OCI-M2 (cell line): ENCODE measurements at regions not wholly inside any gene's neighbourhood (a gene's known extent, or its start where the extent isn't known, plus 50 kb on each side); places are given as distances from the start of the nearest gene placed in this dataset.
"Not testable (repeated sequence)": the region's sequence is repeated elsewhere in the genome, so short reads cannot be mapped to it uniquely, and the experiment has no call there.

ENCODE experiments used
- DNase-seq: peaks from one replicate; lab custom pipeline; 2025; ENCODE audit not compliant: unreplicated experiment; lab: John Stamatoyannopoulos, UW

DNA sequence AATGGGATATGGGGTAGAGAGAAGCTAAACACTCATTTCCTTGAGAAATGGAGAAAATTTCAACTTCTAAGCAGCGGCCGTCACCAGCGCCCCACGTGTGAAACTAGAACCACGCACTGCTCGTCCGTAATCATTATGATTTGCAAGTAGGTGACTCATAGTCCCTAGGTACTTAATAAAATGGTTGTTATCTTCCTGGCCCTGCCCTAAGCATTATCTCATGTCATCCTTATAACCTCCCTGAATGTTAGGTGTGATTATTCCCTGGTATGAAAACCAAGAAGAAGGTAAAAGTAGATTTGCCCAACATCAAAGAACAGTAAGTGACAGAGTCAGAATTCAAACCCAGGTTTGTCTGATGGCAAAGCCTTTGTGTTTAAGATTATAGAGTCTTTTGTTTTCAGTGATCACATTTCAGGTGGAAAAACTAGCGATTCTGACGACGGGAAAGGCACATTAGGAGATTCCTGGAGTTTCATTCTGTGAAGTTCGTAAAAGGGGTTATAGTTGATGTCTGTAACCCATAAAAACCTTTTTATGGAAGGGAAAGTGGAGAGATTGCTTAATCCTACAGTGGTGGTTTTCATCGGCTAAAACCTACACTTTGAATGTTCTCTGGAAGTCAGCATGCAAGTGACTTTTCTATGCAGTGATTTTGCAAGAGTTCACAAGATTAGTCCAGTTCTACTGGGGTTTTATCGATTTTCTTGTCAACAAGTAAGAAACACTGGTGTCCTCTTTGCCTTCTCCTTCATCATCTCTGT, 202.9 kb upstream of the WWC1 start:
- no peak for DNase-seq

GRCh38 chr5:168089201-168089887, 202.1 kb upstream of the WWC1 start:
- DNase-seq = no peak

- no peak for DNase-seq
Measured at GRCh38 chr5:168092209-168093185, 198.9 kb upstream of the WWC1 start.

GRCh38 chr5:168093200-168093910, 198.1 kb upstream of the WWC1 start:
- no peak for DNase-seq

GRCh38 chr5:168096525-168096924, 194.9 kb upstream of the WWC1 start:
- no peak for DNase-seq

- no peak for DNase-seq
Measured at GRCh38 chr5:168097876-168098653, 193.4 kb upstream of the WWC1 start.

GRCh38 chr5:168101352-168101751, 190.1 kb upstream of the WWC1 start:
- DNase-seq = no peak

DNA sequence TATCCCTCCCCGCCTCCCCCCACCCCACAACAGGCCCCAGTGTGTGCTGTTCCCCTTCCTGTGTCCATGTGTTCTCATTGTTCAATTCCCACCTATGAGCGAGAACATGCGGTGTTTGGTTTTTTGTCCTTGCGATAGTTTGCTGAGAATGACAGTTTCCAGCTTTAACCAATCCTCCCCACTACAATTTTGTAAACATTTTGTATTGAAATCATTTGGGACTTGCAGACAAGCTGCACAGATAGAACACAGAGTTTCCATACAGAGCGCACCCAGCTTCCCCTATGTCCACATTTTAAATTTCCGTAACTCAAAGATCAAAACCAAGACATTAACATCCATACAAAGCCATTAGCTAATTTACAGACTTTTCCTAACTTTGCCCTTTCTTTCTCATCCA, 188.4 kb upstream of the WWC1 start:
- not testable (repeated sequence) for DNase-seq

DNA sequence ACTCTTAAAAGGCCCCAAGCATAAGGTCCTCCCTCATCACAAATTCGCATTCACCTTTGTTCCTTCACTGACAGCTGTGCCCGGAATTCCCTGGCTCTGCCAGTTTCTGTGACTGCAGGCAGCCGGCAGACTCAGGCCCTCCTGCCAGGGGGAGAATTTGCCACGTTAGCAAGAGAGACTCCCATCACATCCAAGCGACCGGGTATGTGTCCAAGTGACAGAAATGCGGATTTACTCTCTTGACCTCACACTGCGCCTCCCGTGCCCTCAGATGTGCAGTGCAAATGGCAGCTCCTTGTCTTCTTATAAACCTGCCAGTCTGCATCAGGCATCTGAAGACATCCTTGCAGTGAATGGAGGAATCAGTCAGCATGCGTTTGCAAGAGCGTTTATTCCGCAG, 187.1 kb upstream of the WWC1 start:
- no peak for DNase-seq

DNA sequence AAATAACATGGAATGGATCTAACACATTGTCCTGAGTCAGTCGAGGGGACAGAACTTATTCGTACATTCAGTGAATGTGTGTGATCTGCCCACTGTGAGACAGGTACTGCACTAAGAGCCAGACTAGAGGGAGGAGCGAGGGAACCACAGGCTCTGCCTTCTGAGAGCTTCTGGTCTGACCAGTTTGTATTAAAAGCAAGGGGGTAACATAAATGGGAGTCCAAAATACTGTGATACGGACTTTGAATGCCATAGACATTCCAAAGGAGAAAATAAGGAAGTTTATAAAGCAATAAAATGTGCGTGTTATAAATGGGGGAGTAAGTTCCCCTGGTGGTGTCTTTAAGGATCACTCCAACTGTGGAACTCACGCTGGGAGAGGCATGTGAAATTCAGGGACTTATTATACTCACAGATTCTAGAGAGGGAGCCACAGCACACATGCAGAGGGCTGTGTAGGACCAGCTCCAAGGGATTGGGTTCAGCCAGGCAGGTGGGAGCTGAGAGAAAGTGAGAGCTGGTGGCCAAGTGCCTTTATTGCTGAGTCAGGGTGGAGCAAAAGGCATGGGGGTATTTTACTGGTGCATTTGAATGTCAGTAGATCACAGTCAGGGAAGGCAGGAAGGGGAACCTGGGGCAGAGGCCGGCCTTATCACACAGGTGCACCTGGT, 186.5 kb upstream of the WWC1 start:
- DNase-seq = no peak

GRCh38 chr5:168106008-168106761, 185.3 kb upstream of the WWC1 start:
- no peak for DNase-seq

GRCh38 chr5:168109441-168109840, 182.0 kb upstream of the WWC1 start:
- no peak for DNase-seq

- DNase-seq = no peak
Measured at GRCh38 chr5:168110384-168110783, 181.1 kb upstream of the WWC1 start.

- no peak for DNase-seq
Measured at GRCh38 chr5:168110870-168111832, 180.3 kb upstream of the WWC1 start.

DNA sequence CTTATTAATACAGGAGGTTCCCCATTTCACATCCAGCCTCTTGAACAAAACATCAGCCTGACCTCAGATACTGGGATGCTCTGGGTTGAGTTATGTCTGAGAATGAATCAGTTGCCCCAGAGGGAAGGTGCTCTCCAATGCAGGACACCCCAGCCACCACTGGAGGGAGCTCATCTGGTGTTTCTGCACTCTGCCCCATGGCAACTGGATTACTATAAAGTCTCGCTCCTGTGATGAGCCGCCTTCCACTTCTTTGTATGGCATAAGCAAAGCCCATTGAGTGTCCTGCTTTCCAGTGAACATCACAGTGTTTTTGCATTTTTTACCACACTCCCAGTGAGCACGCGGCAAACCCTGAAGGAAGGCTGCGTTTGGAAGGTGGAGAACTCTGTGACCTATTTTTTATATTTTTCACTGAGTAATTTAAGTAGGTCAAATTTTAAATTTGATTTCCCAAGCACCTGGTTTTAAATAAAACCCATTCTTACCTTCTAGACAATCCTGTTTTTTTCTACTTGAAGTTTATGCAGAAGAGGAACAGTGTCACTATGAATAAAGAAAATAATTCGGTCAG, 176.9 kb upstream of the WWC1 start:
- DNase-seq = no peak

DNA sequence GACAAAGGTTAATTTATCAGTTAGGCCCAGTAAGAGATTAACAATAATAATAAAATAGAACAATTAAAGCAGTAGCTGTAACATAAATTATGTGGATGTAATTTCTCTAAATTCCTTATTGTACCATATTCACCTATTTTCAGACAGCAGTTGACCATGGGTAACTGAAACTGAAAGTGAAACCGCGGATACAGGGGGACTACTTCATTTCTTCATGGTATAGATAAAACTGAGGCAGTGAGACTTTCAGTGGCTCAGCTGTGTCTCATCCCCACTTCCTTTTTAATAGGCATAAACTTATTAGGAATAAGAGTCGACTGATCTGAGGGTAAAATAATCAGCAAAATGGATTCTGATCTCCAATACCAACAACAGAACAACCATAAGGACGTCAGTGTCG, 174.0 kb upstream of the WWC1 start:
- DNase-seq = no peak

DNA sequence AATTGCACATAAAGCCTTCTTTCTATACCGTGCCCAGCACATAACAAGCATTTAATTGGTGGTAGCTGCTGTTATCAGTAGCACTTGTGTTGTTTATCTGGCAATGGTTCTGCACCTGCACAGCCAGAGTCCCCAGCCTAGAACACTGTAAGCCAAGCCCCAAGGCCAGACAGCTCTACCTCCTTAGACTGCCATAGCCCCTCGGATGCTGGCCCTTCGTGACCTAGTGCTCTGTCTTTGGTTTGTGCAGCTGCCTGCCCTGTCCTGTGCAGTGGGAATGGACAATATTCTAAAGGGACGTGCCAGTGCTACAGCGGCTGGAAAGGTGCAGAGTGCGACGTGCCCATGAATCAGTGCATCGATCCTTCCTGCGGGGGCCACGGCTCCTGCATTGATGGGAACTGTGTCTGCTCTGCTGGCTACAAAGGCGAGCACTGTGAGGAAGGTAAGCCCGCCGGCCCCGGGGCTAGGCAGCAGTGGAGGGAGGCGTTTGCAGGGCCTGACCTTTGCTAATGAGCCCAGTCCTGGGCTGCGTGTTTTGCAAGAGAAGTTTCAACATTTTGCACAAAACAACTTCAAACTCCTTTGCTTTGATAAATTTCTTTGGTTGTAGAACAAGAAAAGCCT, 173.3 kb upstream of the WWC1 start:
- DNase-seq = no peak
